ENCODE measurements at regions not wholly inside any gene's neighbourhood (a gene's known extent, or its start where the extent isn't known, plus 50 kb on each side); places are given as distances from the start of the nearest gene placed in this dataset.

DNA sequence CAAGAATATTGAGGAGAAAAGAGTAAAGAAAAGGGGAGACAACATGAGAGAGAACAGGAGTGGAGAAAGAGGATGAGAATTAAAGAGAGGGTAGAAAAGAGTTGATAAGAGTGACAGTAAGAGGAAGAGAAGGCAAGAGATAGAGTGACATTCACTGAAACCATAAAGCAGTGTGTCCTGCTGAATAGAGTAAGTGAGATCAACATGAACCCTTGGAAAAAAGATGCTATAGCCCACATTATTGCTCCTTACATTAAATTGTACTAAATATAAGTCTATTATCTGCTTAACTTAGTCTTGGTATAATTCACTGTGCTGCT, 489.5 kb downstream of the SHISA9 start:
- CTCF ChIA-PET, result no interaction called here
- Histone ChIP-seq H3K79me2 (ENCODE audit: insufficient read depth) (no peaks in the 10 kb centered on the region), H2AFZ (ENCODE audit: low read depth) (no peak overlapping the region), H3K27me3 (ENCODE audit: insufficient read depth) (no peaks in the 10 kb centered on the region), H3K9ac (no peak overlapping the region), H4K20me1 (ENCODE audit: insufficient read depth) (no peaks in the 10 kb centered on the region), H3K9me3 (no peaks in the 10 kb centered on the region), H3K4me2 (no peak overlapping the region), H3F3A (replicated peaks; ENCODE audit: insufficient read depth) (no peaks in the 10 kb centered on the region), H3K36me3 (replicated peaks in 1 of 2; ENCODE audit: control insufficient read depth in 1 of 2, insufficient read depth in 2 of 2, low read length in 1 of 2) (no peaks in the 10 kb centered on the region), H3K4me3 (ENCODE audit: low read depth in 2 of 2, low read length in 1 of 2) (no peak overlapping the region), H3K27ac (ENCODE audit: low read depth in 2 of 2, low read length in 1 of 2) (no peak overlapping the region), H3K9me2 (no peaks in the 10 kb centered on the region), H3K4me1 (ENCODE audit: control insufficient read depth in 1 of 2, insufficient read depth in 2 of 2, low read depth in 1 of 2, low read length in 1 of 2) (no peaks in the 10 kb centered on the region)
- TF ChIP-seq JUND (IDR thresholded peaks at IDR 0.05), result no peak
- POLR2A ChIA-PET, result no interaction called here
- DNase-seq, result no peak

GRCh38 chr16:13391337-13391736, 489.9 kb downstream of the SHISA9 start:
- ChIA-PET POLR2A (no interaction called here), CTCF (no interaction called here)
- no peaks in the 10 kb centered on the region for H3K79me2 ChIP-seq (ENCODE audit: insufficient read depth)
- DNase-seq, result no peak
- no peaks in the 10 kb centered on the region for H3K4me1 ChIP-seq (ENCODE audit: control insufficient read depth in 1 of 2, insufficient read depth in 2 of 2, low read depth in 1 of 2, low read length in 1 of 2)
- H3K9me3 ChIP-seq, result no peaks in the 10 kb centered on the region
- no peaks in the 10 kb centered on the region for H4K20me1 ChIP-seq (ENCODE audit: insufficient read depth)
- H3K27me3 ChIP-seq (ENCODE audit: insufficient read depth), result no peaks in the 10 kb centered on the region
- no peak overlapping the region for H3K4me2 ChIP-seq
- TF ChIP-seq FOXM1 (IDR thresholded peaks at IDR 0.05; ENCODE audit: low read depth), result no peak
- TF ChIP-seq FOSL2 (IDR thresholded peaks at IDR 0.05; ENCODE audit: borderline replicate concordance, low read depth), result no peak
- TF ChIP-seq USF2 (IDR thresholded peaks at IDR 0.05; ENCODE audit: borderline replicate concordance, low read depth, low read length), result no peak
- no peak for TF ChIP-seq TAF1 (IDR thresholded peaks at IDR 0.05; ENCODE audit: borderline replicate concordance, low read depth, low read length)
- no peak for TF ChIP-seq RFX5 (IDR thresholded peaks at IDR 0.05; ENCODE audit: low read length)
- TF ChIP-seq GATA2 (CRISPR knock-in tag; IDR thresholded peaks at IDR 0.05), result no peak
- TF ChIP-seq CTCF (IDR thresholded peaks at IDR 0.05), result no peak
- no peak for TF ChIP-seq FOXJ3 (CRISPR knock-in tag; IDR thresholded peaks at IDR 0.05)
- TF ChIP-seq EP300 (IDR thresholded peaks at IDR 0.05; ENCODE audit: borderline replicate concordance in 1 of 2, low read depth in 1 of 2, low read length in 1 of 2), result no peak
- no peak for TF ChIP-seq SMC3 (IDR thresholded peaks at IDR 0.05; ENCODE audit: low read depth, low read length)
- H3K27ac ChIP-seq (ENCODE audit: low read depth in 2 of 2, low read length in 1 of 2), result no peak overlapping the region
- no peak overlapping the region for H2AFZ ChIP-seq (ENCODE audit: low read depth)
- H3F3A ChIP-seq (replicated peaks; ENCODE audit: insufficient read depth), result no peaks in the 10 kb centered on the region
- H3K4me3 ChIP-seq (ENCODE audit: low read depth in 2 of 2, low read length in 1 of 2), result no peak overlapping the region
- H3K9me2 ChIP-seq, result no peaks in the 10 kb centered on the region
- H3K36me3 ChIP-seq (replicated peaks in 1 of 2; ENCODE audit: control insufficient read depth in 1 of 2, insufficient read depth in 2 of 2, low read length in 1 of 2), result no peaks in the 10 kb centered on the region
- H3K9ac ChIP-seq, result no peak overlapping the region
- 2% methylated on average over 3 of the region's 3 CpGs for WGBS (ENCODE audit: low lambda C conversion rate)

- Histone ChIP-seq H3K4me1 (ENCODE audit: control insufficient read depth in 1 of 2, insufficient read depth in 2 of 2, low read depth in 1 of 2, low read length in 1 of 2) (no peaks in the 10 kb centered on the region), H3K9me2 (no peaks in the 10 kb centered on the region), H2AFZ (ENCODE audit: low read depth) (no peak overlapping the region), H4K20me1 (ENCODE audit: insufficient read depth) (no peaks in the 10 kb centered on the region), H3K36me3 (replicated peaks in 1 of 2; ENCODE audit: control insufficient read depth in 1 of 2, insufficient read depth in 2 of 2, low read length in 1 of 2) (no peaks in the 10 kb centered on the region), H3K27ac (ENCODE audit: low read depth in 2 of 2, low read length in 1 of 2) (no peak overlapping the region), H3F3A (replicated peaks; ENCODE audit: insufficient read depth) (no peaks in the 10 kb centered on the region), H3K4me2 (no peak overlapping the region), H3K9ac (no peak overlapping the region), H3K4me3 (ENCODE audit: low read depth in 2 of 2, low read length in 1 of 2) (no peak overlapping the region), H3K79me2 (ENCODE audit: insufficient read depth) (no peaks in the 10 kb centered on the region), H3K27me3 (ENCODE audit: insufficient read depth) (no peaks in the 10 kb centered on the region), H3K9me3 (no peaks in the 10 kb centered on the region)
- WGBS (ENCODE audit: low lambda C conversion rate), result 8% methylated on average over 4 of the region's 4 CpGs
- POLR2A ChIA-PET, result no interaction called here
- no peak for DNase-seq
- CTCF ChIA-PET, result no interaction called here
- TF ChIP-seq GABPA (IDR thresholded peaks at IDR 0.05; ENCODE audit: low read depth), result no peak
- TF ChIP-seq IRF3 (IDR thresholded peaks at IDR 0.05; ENCODE audit: low read depth, low read length), result no peak
- no peak for TF ChIP-seq FOXM1 (IDR thresholded peaks at IDR 0.05; ENCODE audit: low read depth)
- TF ChIP-seq ZBTB33 (IDR thresholded peaks at IDR 0.05; ENCODE audit: borderline replicate concordance, low read depth), result no peak
Measured at GRCh38 chr16:13392341-13392740, 490.9 kb downstream of the SHISA9 start.

Data from SK-N-SH (cell line).